ENCODE measurements at regions not wholly inside any gene's neighbourhood (a gene's known extent, or its start where the extent isn't known, plus 50 kb on each side); places are given as distances from the start of the nearest gene placed in this dataset.

- TF ChIP-seq GATA2 (IDR thresholded peaks at IDR 0.05; ENCODE audit: low read depth, low read length) (no peak), GATA3 (IDR thresholded peaks at IDR 0.05; ENCODE audit: low read depth, low read length) (no peak)
These were observed 655.6 kb upstream of the GALNTL6 start for GRCh38 chr4:171157462-171158082.

Measured in SH-SY5Y (cell line).